Naive thymus-derived CD4-positive, alpha-beta T cell (primary cell): ENCODE measurements at regions not wholly inside any gene's neighbourhood (a gene's known extent, or its start where the extent isn't known, plus 50 kb on each side); places are given as distances from the start of the nearest gene placed in this dataset.

ENCODE experiments used
- ATAC-seq: fragments of 150-1000 bp; cut with Tn5 transposase; 2 replicates; pipeline ENCODE4 v1.10.0; 2021; ENCODE audit warnings: mild to moderate bottlenecking, moderate library complexity
- CTCF ChIA-PET: fragments of 350-600 bp; sonication (Branson Sonifier 250); formaldehyde crosslinking; loops from one replicate; lab custom pipeline; 2021; ENCODE audit warnings: antibody characterized with exemption; lab: Charles Lee
- POLR2A ChIA-PET: fragments of 350-600 bp; sonication (Branson Sonifier 250); formaldehyde crosslinking; loops from one replicate; lab custom pipeline; 2021; ENCODE audit warnings: antibody characterized with exemption, inconsistent platforms; lab: Charles Lee
- DNase-seq, 9 donors: peaks; one replicate each; pipeline versions ENCODE4 v3.0.0 to v3.0.0-alpha.2; 2020 to 2022; ENCODE audit warnings: mixed read lengths in 1 of 9
- H3K27ac ChIP-seq: one replicate; pipeline ENCODE4 v1.7.0; 2013; ENCODE audit warnings: mild to moderate bottlenecking, low read depth, low read length, moderate library complexity
- H3K27me3 ChIP-seq, 2 donors: one replicate each; pipeline ENCODE4 v1.7.0; 2013; ENCODE audit warnings: low read length in 2 of 2, mild to moderate bottlenecking in 2 of 2, moderate library complexity in 2 of 2; ENCODE audit not compliant: control insufficient read depth in 2 of 2, insufficient read depth in 2 of 2
- H3K36me3 ChIP-seq, 3 experiments: 1 replicate in 2 of 3; 2 replicates in 1 of 3; pipeline ENCODE4 v1.7.0; 2013; ENCODE audit warnings: low read length in 3 of 3, mild to moderate bottlenecking in 3 of 3, moderate library complexity in 1 of 3; ENCODE audit not compliant: insufficient read depth in 3 of 3, control insufficient read depth in 2 of 3
- H3K4me1 ChIP-seq, 2 donors: one replicate each; pipeline ENCODE4 v1.7.0; 2013; ENCODE audit warnings: low read length in 2 of 2, mild to moderate bottlenecking in 2 of 2, moderate library complexity in 1 of 2; ENCODE audit not compliant: control insufficient read depth in 2 of 2, insufficient read depth in 2 of 2
- H3K4me3 ChIP-seq: 2 replicates; pipeline ENCODE4 v1.7.0; 2013; ENCODE audit warnings: mild to moderate bottlenecking, low read length
- H3K9me3 ChIP-seq, 3 experiments: 1 replicate in 2 of 3; 2 replicates in 1 of 3; pipeline ENCODE4 v1.7.0; 2013; ENCODE audit warnings: low read length in 3 of 3; ENCODE audit not compliant: control insufficient read depth in 2 of 3
- H3K27ac Mint-ChIP-seq, 9 donors: one replicate each; pipeline ENCODE4 v1.8.0; 2020 to 2022; ENCODE audit warnings: mixed read lengths in 9 of 9, mild to moderate bottlenecking in 8 of 9, moderate library complexity in 5 of 9, inconsistent platforms in 2 of 9
- H3K27me3 Mint-ChIP-seq, 5 donors: one replicate each; pipeline ENCODE4 v1.8.0; 2021 to 2022; ENCODE audit warnings: mixed read lengths in 5 of 5, mild to moderate bottlenecking in 1 of 5
- H3K36me3 Mint-ChIP-seq, 5 donors: one replicate each; pipeline ENCODE4 v1.8.0; 2020 to 2022; ENCODE audit warnings: mixed read lengths in 5 of 5, mild to moderate bottlenecking in 3 of 5, inconsistent platforms in 1 of 5
- H3K4me1 Mint-ChIP-seq, 7 donors: one replicate each; pipeline ENCODE4 v1.8.0; 2020 to 2022; ENCODE audit warnings: mixed read lengths in 7 of 7, mild to moderate bottlenecking in 3 of 7, inconsistent platforms in 1 of 7
- H3K4me3 Mint-ChIP-seq, 10 donors: one replicate each; pipeline ENCODE4 v1.8.0; 2020 to 2022; ENCODE audit warnings: mild to moderate bottlenecking in 10 of 10, mixed read lengths in 10 of 10, moderate library complexity in 6 of 10, inconsistent platforms in 2 of 10
- H3K9me3 Mint-ChIP-seq, 11 donors: one replicate each; pipeline ENCODE4 v1.8.0; 2020 to 2022; ENCODE audit warnings: mixed read lengths in 11 of 11, mild to moderate bottlenecking in 4 of 11, inconsistent platforms in 1 of 11, moderate library complexity in 1 of 11
- intact Hi-C, 2 donors: fragments of 100-400 bp; cut with micrococcal nuclease; formaldehyde crosslinking; loops; one replicate each; pipeline ENCODE4 v1.15.1; 2023

- DNase-seq: no peak
- no peak overlapping the region for H3K4me3 ChIP-seq
- peaks cover 0 to 7% (median under 1%) of the 10 kb centered on the region in 11 donors for H3K9me3 Mint-ChIP-seq
- ChIA-PET POLR2A (no interaction called here), CTCF (no interaction called here)
- ATAC-seq: no peak
- H3K27ac ChIP-seq: no peak overlapping the region
- H3K27me3 Mint-ChIP-seq: peaks cover 10 to 52% (median 38%) of the 10 kb centered on the region in 5 donors
- no peaks in the 10 kb centered on the region for H3K27me3 ChIP-seq
- H3K27ac Mint-ChIP-seq: no peak overlapping the region
- no peaks in the 10 kb centered on the region for H3K36me3 ChIP-seq
- H3K4me1 ChIP-seq: no peaks in the 10 kb centered on the region
- no peak overlapping the region for H3K4me3 Mint-ChIP-seq
- intact Hi-C loops: no loop called here
- no peaks in the 10 kb centered on the region for H3K4me1 Mint-ChIP-seq
- H3K36me3 Mint-ChIP-seq: peaks cover 0 to 4% (median 0%) of the 10 kb centered on the region in 5 donors
- no peaks in the 10 kb centered on the region for H3K9me3 ChIP-seq
Measured at GRCh38 chr9:131801810-131802209, 61.9 kb upstream of the RAPGEF1 start.

- POLR2A ChIA-PET: interaction anchor here (0.7 kb wide), 1 partner anchor 911 kb away, joined by 3 read pairs; no protein-coding TSS in a partner anchor
- no peak overlapping the region for H3K4me3 Mint-ChIP-seq
- no peaks in the 10 kb centered on the region for H3K9me3 ChIP-seq
- CTCF ChIA-PET: interaction anchor here (0.6 kb wide), 1 partner anchor 14 kb away, joined by 3 read pairs; no protein-coding TSS in a partner anchor
- H3K4me1 ChIP-seq: no peaks in the 10 kb centered on the region
- H3K9me3 Mint-ChIP-seq: peaks cover 0 to 8% (median 2%) of the 10 kb centered on the region in 11 donors
- no peak overlapping the region for H3K27ac Mint-ChIP-seq
- H3K27ac ChIP-seq: no peak overlapping the region
- H3K36me3 Mint-ChIP-seq: peaks cover 0 to 4% (median 0%) of the 10 kb centered on the region in 5 donors
- DNase-seq: no peak
- H3K36me3 ChIP-seq: no peaks in the 10 kb centered on the region
- intact Hi-C loops: no loop called here
- peaks cover 5 to 46% (median 29%) of the 10 kb centered on the region in 5 donors for H3K27me3 Mint-ChIP-seq
- no peaks in the 10 kb centered on the region for H3K4me1 Mint-ChIP-seq
- ATAC-seq: no peak
- H3K27me3 ChIP-seq: no peaks in the 10 kb centered on the region
- H3K4me3 ChIP-seq: no peak overlapping the region
Measured at GRCh38 chr9:131800843-131801242, 61.0 kb upstream of the RAPGEF1 start.

GRCh38 chr9:131800366-131800765 is 60.5 kb upstream of the RAPGEF1 start:
- Mint-ChIP-seq H3K4me3 (no peak overlapping the region), H3K9me3 (peaks cover 0 to 10% (median 4%) of the 10 kb centered on the region in 11 donors), H3K4me1 (no peaks in the 10 kb centered on the region), H3K27me3 (peaks cover 5 to 41% (median 29%) of the 10 kb centered on the region in 5 donors), H3K36me3 (peaks cover 0 to 4% (median 0%) of the 10 kb centered on the region in 5 donors), H3K27ac (no peak overlapping the region)
- H3K27ac ChIP-seq: no peak overlapping the region
- intact Hi-C loops: no loop called here
- CTCF ChIA-PET: no interaction called here
- H3K36me3 ChIP-seq: no peaks in the 10 kb centered on the region
- POLR2A ChIA-PET: interaction anchor here (0.7 kb wide), 1 partner anchor 912 kb away, joined by 3 read pairs; no protein-coding TSS in a partner anchor
- no peaks in the 10 kb centered on the region for H3K27me3 ChIP-seq
- ATAC-seq: no peak
- H3K4me3 ChIP-seq: no peak overlapping the region
- no peaks in the 10 kb centered on the region for H3K9me3 ChIP-seq
- no peak for DNase-seq
- H3K4me1 ChIP-seq: no peaks in the 10 kb centered on the region

- no peaks in the 10 kb centered on the region for H3K4me1 Mint-ChIP-seq
- CTCF ChIA-PET: interaction anchor here (0.6 kb wide), 1 partner anchor 1508 kb away, joined by 3 read pairs; no protein-coding TSS in a partner anchor
- no peak overlapping the region for H3K27ac ChIP-seq
- no peaks in the 10 kb centered on the region for H3K27me3 ChIP-seq
- POLR2A ChIA-PET: no interaction called here
- peaks cover 7 to 39% (median 35%) of the 10 kb centered on the region in 5 donors for H3K27me3 Mint-ChIP-seq
- no peaks in the 10 kb centered on the region for H3K9me3 ChIP-seq
- no peaks in the 10 kb centered on the region for H3K4me1 ChIP-seq
- intact Hi-C loops: loop anchor here (1.0 to 2.0 kb wide), 2 partner anchors 24 to 25 kb away; no protein-coding TSS in a partner anchor
- no peaks in the 10 kb centered on the region for H3K36me3 ChIP-seq
- peak overlapping the region in 1 of 9 donors; percentile 78 for H3K27ac Mint-ChIP-seq
- peaks cover 0 to 10% (median 4%) of the 10 kb centered on the region in 11 donors for H3K9me3 Mint-ChIP-seq
- DNase-seq: peak in 7 of 9 donors; percentile 26 to 72 (median 33)
- ATAC-seq: no peak
- H3K4me3 ChIP-seq: no peak overlapping the region
- H3K4me3 Mint-ChIP-seq: no peak overlapping the region
- H3K36me3 Mint-ChIP-seq: peaks cover 0 to 4% (median 0%) of the 10 kb centered on the region in 5 donors
Measured at GRCh38 chr9:131799177-131799823, 59.4 kb upstream of the RAPGEF1 start.

GRCh38 chr9:131798246-131798645 is 58.4 kb upstream of the RAPGEF1 start:
- no peak overlapping the region for H3K27ac Mint-ChIP-seq
- POLR2A ChIA-PET: no interaction called here

GRCh38 chr9:131794393-131794792 is 54.5 kb upstream of the RAPGEF1 start:
- no peaks in the 10 kb centered on the region for H3K27me3 ChIP-seq
- no peak for DNase-seq
- POLR2A ChIA-PET: no interaction called here
- Mint-ChIP-seq H3K27me3 (peaks cover 6 to 29% (median 22%) of the 10 kb centered on the region in 5 donors), H3K9me3 (peaks cover 0 to 10% (median 2%) of the 10 kb centered on the region in 11 donors), H3K36me3 (no peaks in the 10 kb centered on the region), H3K4me3 (no peak overlapping the region), H3K4me1 (peaks cover 0 to 1% (median 0%) of the 10 kb centered on the region in 7 donors), H3K27ac (no peak overlapping the region)
- H3K27ac ChIP-seq: no peak overlapping the region
- no peaks in the 10 kb centered on the region for H3K36me3 ChIP-seq
- H3K4me1 ChIP-seq: no peaks in the 10 kb centered on the region
- intact Hi-C loops: no loop called here
- CTCF ChIA-PET: no interaction called here
- ATAC-seq: no peak
- H3K9me3 ChIP-seq: no peaks in the 10 kb centered on the region
- H3K4me3 ChIP-seq: no peak overlapping the region

More at GRCh38 chr9:131798246-131798645, 58.4 kb upstream of the RAPGEF1 start:
- H3K9me3 ChIP-seq: no peaks in the 10 kb centered on the region
- Mint-ChIP-seq H3K27me3 (peaks cover 7 to 42% (median 34%) of the 10 kb centered on the region in 5 donors), H3K9me3 (peaks cover 0 to 10% (median 4%) of the 10 kb centered on the region in 11 donors), H3K4me3 (no peak overlapping the region), H3K36me3 (peaks cover 0 to 4% (median 0%) of the 10 kb centered on the region in 5 donors), H3K4me1 (peaks cover 0 to 1% (median 0%) of the 10 kb centered on the region in 7 donors)
- H3K4me1 ChIP-seq: no peaks in the 10 kb centered on the region
- no peaks in the 10 kb centered on the region for H3K27me3 ChIP-seq
- CTCF ChIA-PET: no interaction called here
- DNase-seq (no peak), ATAC-seq (no peak)
- no peak overlapping the region for H3K27ac ChIP-seq
- intact Hi-C loops: loop anchor here in 1 of 2 donors (2.0 kb wide), 1 partner anchor 23 kb away; no protein-coding TSS in a partner anchor
- H3K4me3 ChIP-seq: no peak overlapping the region
- H3K36me3 ChIP-seq: no peaks in the 10 kb centered on the region
